ENCODE measurements at regions not wholly inside any gene's neighbourhood (a gene's known extent, or its start where the extent isn't known, plus 50 kb on each side); places are given as distances from the start of the nearest gene placed in this dataset.

DNA sequence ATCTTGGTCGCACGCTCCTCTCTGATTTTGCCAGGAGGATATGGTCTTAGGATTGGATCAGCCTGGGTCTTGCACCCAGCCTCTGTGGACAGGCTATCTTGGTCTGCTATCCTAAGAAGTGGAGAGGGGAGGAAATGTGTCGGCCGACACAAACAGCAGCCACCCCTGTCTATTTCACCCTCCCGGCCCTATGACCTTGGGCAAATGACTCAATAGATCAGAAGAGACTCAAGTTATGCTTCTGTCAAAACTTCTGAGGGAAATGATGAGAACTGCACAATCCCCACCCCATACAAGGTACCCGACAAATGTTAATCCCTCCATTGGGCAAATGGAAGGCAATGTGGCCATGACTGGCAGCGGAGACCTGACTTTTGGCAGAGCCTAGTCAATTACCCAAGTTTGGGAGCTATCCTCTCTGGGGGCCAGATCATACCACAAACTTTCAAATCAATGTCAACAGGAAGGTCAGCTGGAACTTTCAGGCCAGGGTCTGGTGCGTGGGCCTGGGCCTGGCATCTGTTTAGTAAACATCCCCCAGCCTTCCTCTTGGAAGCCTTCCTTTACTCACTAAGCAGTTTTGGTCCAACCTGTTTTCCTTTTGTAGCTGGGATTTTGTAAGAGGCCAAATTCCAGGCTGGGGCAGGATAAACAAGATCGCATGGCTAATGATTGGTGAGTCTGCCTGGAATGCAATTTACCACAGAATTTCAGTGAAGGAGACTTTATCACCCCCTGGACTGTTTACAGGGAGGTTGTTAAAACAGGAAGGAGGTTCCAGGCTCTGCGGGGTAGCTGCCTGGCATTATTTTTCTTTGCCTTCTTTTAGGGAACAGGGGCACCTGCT is 64.2 kb upstream of the CPEB4 start (continued):
- TF ChIP-seq, protein P1, sequence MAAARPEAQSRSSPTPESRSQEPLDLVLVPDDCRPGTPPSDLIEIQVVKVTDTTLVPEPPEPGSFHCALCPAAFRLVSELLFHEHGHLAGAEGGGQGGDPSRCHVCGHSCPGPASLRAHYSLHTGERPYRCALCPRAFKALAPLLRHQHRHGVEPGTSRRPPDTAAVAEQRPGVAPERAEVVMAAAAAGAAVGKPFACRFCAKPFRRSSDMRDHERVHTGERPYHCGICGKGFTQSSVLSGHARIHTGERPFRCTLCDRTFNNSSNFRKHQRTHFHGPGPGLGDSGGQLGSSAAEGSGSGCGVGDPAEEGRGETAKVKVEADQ (CRISPR knock-in tag; IDR thresholded peaks at IDR 0.05; ENCODE audit: borderline replicate concordance), result peak; percentile 20; the same call in 1 of the 2 replicates
- peak; percentile 88 for TF ChIP-seq PHF5A (CRISPR knock-in tag; IDR thresholded peaks at IDR 0.05; ENCODE audit: low read depth, unreplicated experiment)
- TF ChIP-seq CREB1 (IDR thresholded peaks at IDR 0.05), result no peak
- TF ChIP-seq CREB1 (CRISPR knock-in tag; IDR thresholded peaks at IDR 0.05), result peak; percentile 75
- peak; percentile 75; the same call in 1 of the 2 replicates for TF ChIP-seq CBX5 (CRISPR knock-in tag; IDR thresholded peaks at IDR 0.05; ENCODE audit: borderline replicate concordance)
- TF ChIP-seq, protein P2, sequence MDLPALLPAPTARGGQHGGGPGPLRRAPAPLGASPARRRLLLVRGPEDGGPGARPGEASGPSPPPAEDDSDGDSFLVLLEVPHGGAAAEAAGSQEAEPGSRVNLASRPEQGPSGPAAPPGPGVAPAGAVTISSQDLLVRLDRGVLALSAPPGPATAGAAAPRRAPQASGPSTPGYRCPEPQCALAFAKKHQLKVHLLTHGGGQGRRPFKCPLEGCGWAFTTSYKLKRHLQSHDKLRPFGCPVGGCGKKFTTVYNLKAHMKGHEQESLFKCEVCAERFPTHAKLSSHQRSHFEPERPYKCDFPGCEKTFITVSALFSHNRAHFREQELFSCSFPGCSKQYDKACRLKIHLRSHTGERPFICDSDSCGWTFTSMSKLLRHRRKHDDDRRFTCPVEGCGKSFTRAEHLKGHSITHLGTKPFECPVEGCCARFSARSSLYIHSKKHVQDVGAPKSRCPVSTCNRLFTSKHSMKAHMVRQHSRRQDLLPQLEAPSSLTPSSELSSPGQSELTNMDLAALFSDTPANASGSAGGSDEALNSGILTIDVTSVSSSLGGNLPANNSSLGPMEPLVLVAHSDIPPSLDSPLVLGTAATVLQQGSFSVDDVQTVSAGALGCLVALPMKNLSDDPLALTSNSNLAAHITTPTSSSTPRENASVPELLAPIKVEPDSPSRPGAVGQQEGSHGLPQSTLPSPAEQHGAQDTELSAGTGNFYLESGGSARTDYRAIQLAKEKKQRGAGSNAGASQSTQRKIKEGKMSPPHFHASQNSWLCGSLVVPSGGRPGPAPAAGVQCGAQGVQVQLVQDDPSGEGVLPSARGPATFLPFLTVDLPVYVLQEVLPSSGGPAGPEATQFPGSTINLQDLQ (CRISPR knock-in tag; IDR thresholded peaks at IDR 0.05), result peak; percentile 83
- TF ChIP-seq ZNF543 (CRISPR knock-in tag; IDR thresholded peaks at IDR 0.05), result no peak; the same call in 1 of the 2 replicates
- peak; percentile 29; the same call in 1 of the 2 replicates for TF ChIP-seq ZBTB20 (CRISPR knock-in tag; IDR thresholded peaks at IDR 0.05; ENCODE audit: borderline replicate concordance, low read depth)
- TF ChIP-seq, protein P3, sequence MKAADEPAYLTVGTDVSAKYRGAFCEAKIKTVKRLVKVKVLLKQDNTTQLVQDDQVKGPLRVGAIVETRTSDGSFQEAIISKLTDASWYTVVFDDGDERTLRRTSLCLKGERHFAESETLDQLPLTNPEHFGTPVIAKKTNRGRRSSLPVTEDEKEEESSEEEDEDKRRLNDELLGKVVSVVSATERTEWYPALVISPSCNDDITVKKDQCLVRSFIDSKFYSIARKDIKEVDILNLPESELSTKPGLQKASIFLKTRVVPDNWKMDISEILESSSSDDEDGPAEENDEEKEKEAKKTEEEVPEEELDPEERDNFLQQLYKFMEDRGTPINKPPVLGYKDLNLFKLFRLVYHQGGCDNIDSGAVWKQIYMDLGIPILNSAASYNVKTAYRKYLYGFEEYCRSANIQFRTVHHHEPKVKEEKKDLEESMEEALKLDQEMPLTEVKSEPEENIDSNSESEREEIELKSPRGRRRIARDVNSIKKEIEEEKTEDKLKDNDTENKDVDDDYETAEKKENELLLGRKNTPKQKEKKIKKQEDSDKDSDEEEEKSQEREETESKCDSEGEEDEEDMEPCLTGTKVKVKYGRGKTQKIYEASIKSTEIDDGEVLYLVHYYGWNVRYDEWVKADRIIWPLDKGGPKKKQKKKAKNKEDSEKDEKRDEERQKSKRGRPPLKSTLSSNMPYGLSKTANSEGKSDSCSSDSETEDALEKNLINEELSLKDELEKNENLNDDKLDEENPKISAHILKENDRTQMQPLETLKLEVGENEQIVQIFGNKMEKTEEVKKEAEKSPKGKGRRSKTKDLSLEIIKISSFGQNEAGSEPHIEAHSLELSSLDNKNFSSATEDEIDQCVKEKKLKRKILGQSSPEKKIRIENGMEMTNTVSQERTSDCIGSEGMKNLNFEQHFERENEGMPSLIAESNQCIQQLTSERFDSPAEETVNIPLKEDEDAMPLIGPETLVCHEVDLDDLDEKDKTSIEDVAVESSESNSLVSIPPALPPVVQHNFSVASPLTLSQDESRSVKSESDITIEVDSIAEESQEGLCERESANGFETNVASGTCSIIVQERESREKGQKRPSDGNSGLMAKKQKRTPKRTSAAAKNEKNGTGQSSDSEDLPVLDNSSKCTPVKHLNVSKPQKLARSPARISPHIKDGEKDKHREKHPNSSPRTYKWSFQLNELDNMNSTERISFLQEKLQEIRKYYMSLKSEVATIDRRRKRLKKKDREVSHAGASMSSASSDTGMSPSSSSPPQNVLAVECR (CRISPR knock-in tag; IDR thresholded peaks at IDR 0.05; ENCODE audit: borderline replicate concordance), result peak; percentile 68; the same call in 1 of the 2 replicates
- TF ChIP-seq ZNF883 (CRISPR knock-in tag; IDR thresholded peaks at IDR 0.05; ENCODE audit: not compliant biosample characterization), result peak; percentile 41
- no peak for TF ChIP-seq ZNF775 (CRISPR knock-in tag; IDR thresholded peaks at IDR 0.05; ENCODE audit: borderline replicate concordance)
- TF ChIP-seq, protein P4, sequence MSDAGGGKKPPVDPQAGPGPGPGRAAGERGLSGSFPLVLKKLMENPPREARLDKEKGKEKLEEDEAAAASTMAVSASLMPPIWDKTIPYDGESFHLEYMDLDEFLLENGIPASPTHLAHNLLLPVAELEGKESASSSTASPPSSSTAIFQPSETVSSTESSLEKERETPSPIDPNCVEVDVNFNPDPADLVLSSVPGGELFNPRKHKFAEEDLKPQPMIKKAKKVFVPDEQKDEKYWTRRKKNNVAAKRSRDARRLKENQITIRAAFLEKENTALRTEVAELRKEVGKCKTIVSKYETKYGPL (CRISPR knock-in tag; IDR thresholded peaks at IDR 0.05), result no peak
- TF ChIP-seq DPF2 (CRISPR knock-in tag; IDR thresholded peaks at IDR 0.05; ENCODE audit: borderline replicate concordance, low read depth), result peak; percentile 96
- peak; percentile 58 for TF ChIP-seq NFKBIZ (CRISPR knock-in tag; IDR thresholded peaks at IDR 0.05)
- 0 out of 2 replicates have a peak, but pooled peaks have one; percentile 67 for TF ChIP-seq ZFP1 (CRISPR knock-in tag; IDR thresholded peaks at IDR 0.05)
- TF ChIP-seq HMG20A (CRISPR knock-in tag; IDR thresholded peaks at IDR 0.05; ENCODE audit: borderline replicate concordance), result peak; percentile 93
- TF ChIP-seq SOX6 (IDR thresholded peaks at IDR 0.05), result no peak
- TF ChIP-seq SOX6 (CRISPR knock-in tag; IDR thresholded peaks at IDR 0.05), result peak; percentile 97
- TF ChIP-seq ZSCAN21 (CRISPR knock-in tag; IDR thresholded peaks at IDR 0.05; ENCODE audit: borderline replicate concordance), result peak; percentile 58; the same call in 1 of the 2 replicates
- TF ChIP-seq NFE2L1 (CRISPR knock-in tag; IDR thresholded peaks at IDR 0.05; ENCODE audit: borderline replicate concordance), result no peak
- TF ChIP-seq, protein P5, sequence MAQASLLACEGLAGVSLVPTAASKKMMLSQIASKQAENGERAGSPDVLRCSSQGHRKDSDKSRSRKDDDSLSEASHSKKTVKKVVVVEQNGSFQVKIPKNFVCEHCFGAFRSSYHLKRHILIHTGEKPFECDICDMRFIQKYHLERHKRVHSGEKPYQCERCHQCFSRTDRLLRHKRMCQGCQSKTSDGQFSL (CRISPR knock-in tag; IDR thresholded peaks at IDR 0.05), result 0 out of 2 replicates have a peak, but pooled peaks have one; percentile 56

Measured in HepG2 (cell line).